CD8-positive, alpha-beta memory T cell (primary cell): ENCODE measurements at regions not wholly inside any gene's neighbourhood (a gene's known extent, or its start where the extent isn't known, plus 50 kb on each side); places are given as distances from the start of the nearest gene placed in this dataset.

Experiments
- CTCF ChIA-PET: fragments of 350-600 bp; sonication (Branson Sonifier 250); formaldehyde crosslinking; loops from one replicate; lab custom pipeline; 2021; ENCODE audit warnings: antibody characterized with exemption; lab: Charles Lee
- POLR2A ChIA-PET: fragments of 350-600 bp; sonication (Branson Sonifier 250); formaldehyde crosslinking; loops from one replicate; lab custom pipeline; 2021; ENCODE audit warnings: antibody characterized with exemption; lab: Charles Lee
- DNase-seq, 5 donors: peaks; one replicate each; pipeline versions ENCODE4 v3.0.0 to v3.0.0-alpha.2; 2020 to 2022; ENCODE audit warnings: mixed read lengths in 1 of 5
- H3K27ac ChIP-seq: one replicate; pipeline ENCODE4 v1.7.0; 2013; ENCODE audit warnings: low read depth, mild to moderate bottlenecking, low read length, moderate library complexity
- H3K27me3 ChIP-seq: 2 replicates; pipeline ENCODE4 v1.7.0; 2013; ENCODE audit warnings: low read length, mild to moderate bottlenecking; ENCODE audit not compliant: insufficient read depth, poor library complexity, severe bottlenecking
- H3K36me3 ChIP-seq: 2 replicates; pipeline ENCODE4 v1.7.0; 2013; ENCODE audit warnings: mild to moderate bottlenecking, low read length, moderate library complexity; ENCODE audit not compliant: insufficient read depth
- H3K4me1 ChIP-seq: 2 replicates; pipeline ENCODE4 v1.7.0; 2013; ENCODE audit warnings: mild to moderate bottlenecking, low read length, moderate library complexity; ENCODE audit not compliant: insufficient read depth
- H3K4me3 ChIP-seq: 2 replicates; pipeline ENCODE4 v1.7.0; 2013; ENCODE audit warnings: mild to moderate bottlenecking, low read length
- H3K9me3 ChIP-seq: 2 replicates; pipeline ENCODE4 v1.7.0; 2013; ENCODE audit warnings: mild to moderate bottlenecking, low read length
- H3K27ac Mint-ChIP-seq, 8 donors: one replicate each; pipeline ENCODE4 v1.8.0; 2020 to 2021; ENCODE audit warnings: mixed read lengths in 8 of 8, mild to moderate bottlenecking in 6 of 8, inconsistent platforms in 3 of 8, moderate library complexity in 3 of 8
- H3K27me3 Mint-ChIP-seq, 2 donors: one replicate each; pipeline ENCODE4 v1.8.0; 2020 to 2021; ENCODE audit warnings: mixed read lengths in 2 of 2, mild to moderate bottlenecking in 1 of 2, moderate library complexity in 1 of 2
- H3K36me3 Mint-ChIP-seq, 3 donors: one replicate each; pipeline ENCODE4 v1.8.0; 2020 to 2021; ENCODE audit warnings: mixed read lengths in 3 of 3, inconsistent platforms in 1 of 3, mild to moderate bottlenecking in 1 of 3
- H3K4me1 Mint-ChIP-seq, 3 donors: one replicate each; pipeline ENCODE4 v1.8.0; 2020 to 2021; ENCODE audit warnings: mixed read lengths in 3 of 3, inconsistent platforms in 1 of 3, mild to moderate bottlenecking in 1 of 3
- H3K4me3 Mint-ChIP-seq, 7 donors: one replicate each; pipeline ENCODE4 v1.8.0; 2020 to 2021; ENCODE audit warnings: mixed read lengths in 7 of 7, mild to moderate bottlenecking in 6 of 7, moderate library complexity in 4 of 7, inconsistent platforms in 2 of 7
- H3K9me3 Mint-ChIP-seq, 5 donors: one replicate each; pipeline ENCODE4 v1.8.0; 2020 to 2022; ENCODE audit warnings: mixed read lengths in 5 of 5, mild to moderate bottlenecking in 3 of 5, moderate library complexity in 2 of 5, inconsistent platforms in 1 of 5

- no peak overlapping the region for H3K27ac Mint-ChIP-seq
- no peaks in the 10 kb centered on the region for H3K36me3 Mint-ChIP-seq
- Histone ChIP-seq H3K36me3 (no peaks in the 10 kb centered on the region), H3K4me3 (no peak overlapping the region), H3K9me3 (no peaks in the 10 kb centered on the region), H3K27me3 (no peaks in the 10 kb centered on the region), H3K27ac (no peak overlapping the region), H3K4me1 (no peaks in the 10 kb centered on the region)
- CTCF ChIA-PET = no interaction called here
- DNase-seq = no peak
- peaks cover 2 to 11% of the 10 kb centered on the region in 2 donors for H3K27me3 Mint-ChIP-seq
- POLR2A ChIA-PET = no interaction called here
- H3K4me3 Mint-ChIP-seq = no peak overlapping the region
- H3K9me3 Mint-ChIP-seq = no peaks in the 10 kb centered on the region
- no peaks in the 10 kb centered on the region for H3K4me1 Mint-ChIP-seq
Measured at GRCh38 chr11:60625262-60625661, 74.2 kb upstream of the MS4A8 start.

- CTCF ChIA-PET = no interaction called here
- no peak for DNase-seq
Measured at GRCh38 chr11:60629399-60629798, 70.0 kb upstream of the MS4A8 start.

GRCh38 chr11:60631944-60632343 is 67.5 kb upstream of the MS4A8 start:
- no peaks in the 10 kb centered on the region for H3K36me3 ChIP-seq
- no peak for DNase-seq
- Mint-ChIP-seq H3K36me3 (no peaks in the 10 kb centered on the region), H3K27me3 (peaks cover 21 to 46% of the 10 kb centered on the region in 2 donors), H3K4me3 (no peak overlapping the region), H3K27ac (peak overlapping the region in 1 of 8 donors; percentile 39), H3K4me1 (no peaks in the 10 kb centered on the region), H3K9me3 (peaks cover 0 to 20% (median 16%) of the 10 kb centered on the region in 5 donors)
- no peak overlapping the region for H3K4me3 ChIP-seq
- no peaks in the 10 kb centered on the region for H3K4me1 ChIP-seq
- POLR2A ChIA-PET = no interaction called here
- CTCF ChIA-PET = interaction anchor here (2.0 kb wide), 1 partner anchor 13 kb away, joined by 5 read pairs; no protein-coding TSS in a partner anchor
- no peaks in the 10 kb centered on the region for H3K9me3 ChIP-seq
- H3K27ac ChIP-seq = no peak overlapping the region
- H3K27me3 ChIP-seq = peaks cover 10% of the 10 kb centered on the region

More at GRCh38 chr11:60629399-60629798, 70.0 kb upstream of the MS4A8 start:
- H3K4me3 ChIP-seq = no peak overlapping the region
- H3K36me3 ChIP-seq = no peaks in the 10 kb centered on the region
- peaks cover 11 to 32% of the 10 kb centered on the region in 2 donors for H3K27me3 Mint-ChIP-seq
- H3K4me1 ChIP-seq = no peaks in the 10 kb centered on the region
- H3K36me3 Mint-ChIP-seq = no peaks in the 10 kb centered on the region
- no peaks in the 10 kb centered on the region for H3K9me3 ChIP-seq
- no peak overlapping the region for H3K4me3 Mint-ChIP-seq
- H3K27ac ChIP-seq = no peak overlapping the region
- H3K4me1 Mint-ChIP-seq = no peaks in the 10 kb centered on the region
- peaks cover 0 to 4% (median 1%) of the 10 kb centered on the region in 5 donors for H3K9me3 Mint-ChIP-seq
- no peak overlapping the region for H3K27ac Mint-ChIP-seq
- H3K27me3 ChIP-seq = peaks cover 10% of the 10 kb centered on the region
- POLR2A ChIA-PET = no interaction called here

GRCh38 chr11:60633645-60634044 is 65.8 kb upstream of the MS4A8 start:
- Mint-ChIP-seq H3K4me3 (no peak overlapping the region), H3K36me3 (no peaks in the 10 kb centered on the region), H3K27me3 (peaks cover 22 to 53% of the 10 kb centered on the region in 2 donors), H3K4me1 (no peaks in the 10 kb centered on the region), H3K9me3 (peaks cover 0 to 20% (median 16%) of the 10 kb centered on the region in 5 donors), H3K27ac (no peak overlapping the region)
- H3K27ac ChIP-seq = no peak overlapping the region
- no peak for DNase-seq
- H3K36me3 ChIP-seq = no peaks in the 10 kb centered on the region
- ChIA-PET CTCF (interaction anchor here (1.3 to 2.0 kb wide), 2 partner anchors 15 to 271 kb away, joined by 3 to 5 read pairs; no protein-coding TSS in a partner anchor), POLR2A (no interaction called here)
- no peaks in the 10 kb centered on the region for H3K4me1 ChIP-seq
- H3K4me3 ChIP-seq = no peak overlapping the region
- H3K9me3 ChIP-seq = no peaks in the 10 kb centered on the region
- peaks cover 10% of the 10 kb centered on the region for H3K27me3 ChIP-seq

- no peaks in the 10 kb centered on the region for H3K36me3 Mint-ChIP-seq
Measured at GRCh38 chr11:60634126-60634525, 65.3 kb upstream of the MS4A8 start.

GRCh38 chr11:60641940-60642339 is 57.5 kb upstream of the MS4A8 start:
- Mint-ChIP-seq H3K4me1 (no peaks in the 10 kb centered on the region), H3K36me3 (no peaks in the 10 kb centered on the region), H3K9me3 (peaks cover 0 to 10% (median 3%) of the 10 kb centered on the region in 5 donors), H3K27ac (no peak overlapping the region), H3K4me3 (no peak overlapping the region), H3K27me3 (peaks cover 1 to 11% of the 10 kb centered on the region in 2 donors)
- Histone ChIP-seq H3K4me1 (no peaks in the 10 kb centered on the region), H3K27ac (no peak overlapping the region), H3K9me3 (no peaks in the 10 kb centered on the region), H3K36me3 (no peaks in the 10 kb centered on the region), H3K4me3 (no peak overlapping the region), H3K27me3 (no peaks in the 10 kb centered on the region)
- ChIA-PET POLR2A (no interaction called here), CTCF (no interaction called here)
- no peak for DNase-seq

More at GRCh38 chr11:60634126-60634525, 65.3 kb upstream of the MS4A8 start:
- peaks cover 22 to 53% of the 10 kb centered on the region in 2 donors for H3K27me3 Mint-ChIP-seq
- H3K4me1 ChIP-seq = no peaks in the 10 kb centered on the region
- DNase-seq = no peak
- H3K9me3 ChIP-seq = no peaks in the 10 kb centered on the region
- no peaks in the 10 kb centered on the region for H3K36me3 ChIP-seq
- no peak overlapping the region for H3K27ac Mint-ChIP-seq
- POLR2A ChIA-PET = no interaction called here
- H3K27me3 ChIP-seq = peaks cover 10% of the 10 kb centered on the region
- H3K4me1 Mint-ChIP-seq = no peaks in the 10 kb centered on the region
- peaks cover 0 to 20% (median 16%) of the 10 kb centered on the region in 5 donors for H3K9me3 Mint-ChIP-seq
- CTCF ChIA-PET = interaction anchor here (1.3 kb wide), 1 partner anchor 271 kb away, joined by 3 read pairs; no protein-coding TSS in a partner anchor
- no peak overlapping the region for H3K4me3 ChIP-seq
- no peak overlapping the region for H3K4me3 Mint-ChIP-seq
- H3K27ac ChIP-seq = no peak overlapping the region

GRCh38 chr11:60647087-60647486 is 52.3 kb upstream of the MS4A8 start:
- Histone ChIP-seq H3K27me3 (no peaks in the 10 kb centered on the region), H3K36me3 (no peaks in the 10 kb centered on the region), H3K4me3 (no peak overlapping the region), H3K27ac (no peak overlapping the region), H3K4me1 (no peaks in the 10 kb centered on the region), H3K9me3 (no peaks in the 10 kb centered on the region)
- Mint-ChIP-seq H3K27me3 (peaks cover 4 to 8% of the 10 kb centered on the region in 2 donors), H3K4me1 (no peaks in the 10 kb centered on the region), H3K9me3 (peaks cover 0 to 13% (median 3%) of the 10 kb centered on the region in 5 donors), H3K27ac (no peak overlapping the region), H3K4me3 (no peak overlapping the region), H3K36me3 (no peaks in the 10 kb centered on the region)
- no peak for DNase-seq
- CTCF ChIA-PET = no interaction called here
- POLR2A ChIA-PET = no interaction called here
